ENCODE measurements at regions not wholly inside any gene's neighbourhood (a gene's known extent, or its start where the extent isn't known, plus 50 kb on each side); places are given as distances from the start of the nearest gene placed in this dataset.
"Not testable (repeated sequence)": the region's sequence is repeated elsewhere in the genome, so short reads cannot be mapped to it uniquely, and the experiment has no call there.

GRCh38 chr1:187756684-187757083, 927.9 kb downstream of the PLA2G4A start:
- not testable (repeated sequence) for ATAC-seq

GRCh38 chr1:187759825-187760333, 931.1 kb downstream of the PLA2G4A start:
- no peak for TF ChIP-seq POU6F1 (CRISPR knock-in tag; IDR thresholded peaks at IDR 0.05; ENCODE audit: borderline replicate concordance, low read depth)
- TF ChIP-seq BACH2 (CRISPR knock-in tag; IDR thresholded peaks at IDR 0.05; ENCODE audit: borderline replicate concordance), result no peak
- TF ChIP-seq ZNF70 (CRISPR knock-in tag; IDR thresholded peaks at IDR 0.05), result no peak
- TF ChIP-seq ARNTL (CRISPR knock-in tag; IDR thresholded peaks at IDR 0.05; ENCODE audit: borderline replicate concordance, low read depth), result no peak
- TF ChIP-seq ZC3H10 (CRISPR knock-in tag; IDR thresholded peaks at IDR 0.05), result no peak
- no peak for TF ChIP-seq CSDC2 (CRISPR knock-in tag; IDR thresholded peaks at IDR 0.05)
- TF ChIP-seq RARB (CRISPR knock-in tag; IDR thresholded peaks at IDR 0.05), result no peak
- ATAC-seq, result no peak

GRCh38 chr1:187762118-187762517, 933.4 kb downstream of the PLA2G4A start:
- TF ChIP-seq TOX (CRISPR knock-in tag; IDR thresholded peaks at IDR 0.05; ENCODE audit: borderline replicate concordance) (no peak), SNAI2 (CRISPR knock-in tag; IDR thresholded peaks at IDR 0.05) (no peak), PATZ1 (CRISPR knock-in tag; IDR thresholded peaks at IDR 0.05; ENCODE audit: borderline replicate concordance) (no peak), CSDC2 (CRISPR knock-in tag; IDR thresholded peaks at IDR 0.05) (no peak), ZFP30 (CRISPR knock-in tag; IDR thresholded peaks at IDR 0.05) (no peak), ARNTL (CRISPR knock-in tag; IDR thresholded peaks at IDR 0.05; ENCODE audit: borderline replicate concordance, low read depth) (no peak), CSRNP3 (CRISPR knock-in tag; IDR thresholded peaks at IDR 0.05) (no peak), POU6F1 (CRISPR knock-in tag; IDR thresholded peaks at IDR 0.05; ENCODE audit: borderline replicate concordance, low read depth) (no peak), RARB (CRISPR knock-in tag; IDR thresholded peaks at IDR 0.05) (no peak), TSHZ2 (CRISPR knock-in tag; IDR thresholded peaks at IDR 0.05) (no peak), PPARA (CRISPR knock-in tag; IDR thresholded peaks at IDR 0.05; ENCODE audit: borderline replicate concordance) (no peak), GLIS3 (CRISPR knock-in tag; IDR thresholded peaks at IDR 0.05) (no peak), TCF4 (CRISPR knock-in tag; IDR thresholded peaks at IDR 0.05; ENCODE audit: borderline replicate concordance) (no peak)
- peak; percentile 81 for ATAC-seq

GRCh38 chr1:187763465-187763864, 934.7 kb downstream of the PLA2G4A start:
- TF ChIP-seq GLIS3 (CRISPR knock-in tag; IDR thresholded peaks at IDR 0.05), result no peak
- no peak for TF ChIP-seq CSDC2 (CRISPR knock-in tag; IDR thresholded peaks at IDR 0.05)
- no peak for TF ChIP-seq BACH2 (CRISPR knock-in tag; IDR thresholded peaks at IDR 0.05; ENCODE audit: borderline replicate concordance)
- TF ChIP-seq ZNF565 (CRISPR knock-in tag; conservative IDR thresholded peaks at IDR 0.05; ENCODE audit: low read depth), result no peak
- no peak for TF ChIP-seq ZFP30 (CRISPR knock-in tag; IDR thresholded peaks at IDR 0.05)
- TF ChIP-seq CREB5 (CRISPR knock-in tag; IDR thresholded peaks at IDR 0.05; ENCODE audit: low read depth), result no peak
- no peak for TF ChIP-seq POU6F1 (CRISPR knock-in tag; IDR thresholded peaks at IDR 0.05; ENCODE audit: borderline replicate concordance, low read depth)
- ATAC-seq, result no peak

Measured in SK-N-SH treated with all-trans-retinoic acid at 6 μM for 48 hours (cell line).